Endodermal cell (in vitro differentiated cells): ENCODE measurements at regions not wholly inside any gene's neighbourhood (a gene's known extent, or its start where the extent isn't known, plus 50 kb on each side); places are given as distances from the start of the nearest gene placed in this dataset.

ENCODE experiments used
- DNase-seq: peaks from one replicate; pipeline ENCODE4 v3.0.0-alpha.2; 2017
- H3K27ac ChIP-seq: 2 replicates; pipeline ENCODE4 v1.5.1; 2013; ENCODE audit warnings: mild to moderate bottlenecking, low read depth, low read length, moderate library complexity
- H3K27me3 ChIP-seq: 2 replicates; pipeline ENCODE4 v1.6.1; 2013; ENCODE audit warnings: mild to moderate bottlenecking, low read length, moderate library complexity; ENCODE audit not compliant: insufficient read depth, control insufficient read depth, poor library complexity, severe bottlenecking
- H3K36me3 ChIP-seq: 2 replicates; pipeline ENCODE4 v1.7.0; 2013; ENCODE audit warnings: mild to moderate bottlenecking, low read length, moderate library complexity; ENCODE audit not compliant: control insufficient read depth, insufficient read depth
- H3K4me1 ChIP-seq: one replicate; pipeline ENCODE4 v1.7.0; 2013; ENCODE audit warnings: low read length; ENCODE audit not compliant: control insufficient read depth, insufficient read depth
- H3K4me3 ChIP-seq: 2 replicates; pipeline ENCODE4 v1.5.1; 2013; ENCODE audit warnings: mild to moderate bottlenecking, low read length, moderate library complexity
- H3K9ac ChIP-seq: 2 replicates; pipeline ENCODE4 v1.6.1; 2013; ENCODE audit warnings: mild to moderate bottlenecking, low read length, moderate library complexity; ENCODE audit not compliant: poor library complexity, severe bottlenecking; ENCODE audit errors: extremely low read depth
- H3K9me3 ChIP-seq: 2 replicates; pipeline ENCODE4 v1.6.1; 2013; ENCODE audit warnings: mild to moderate bottlenecking, low read length, moderate library complexity; ENCODE audit not compliant: control insufficient read depth
- H3K27ac Mint-ChIP-seq: 2 replicates; pipeline ENCODE4 v1.8.0; 2020; ENCODE audit warnings: mixed read lengths
- H3K27me3 Mint-ChIP-seq: 2 replicates; pipeline ENCODE4 v1.8.0; 2021; ENCODE audit warnings: mild to moderate bottlenecking, mixed read lengths; ENCODE audit not compliant: insufficient read depth
- H3K36me3 Mint-ChIP-seq: 2 replicates; pipeline ENCODE4 v1.8.0; 2020; ENCODE audit warnings: low read depth, mixed read lengths
- H3K4me1 Mint-ChIP-seq: 2 replicates; pipeline ENCODE4 v1.8.0; 2020; ENCODE audit warnings: mixed read lengths
- H3K4me3 Mint-ChIP-seq: 2 replicates; pipeline ENCODE4 v1.8.0; 2020; ENCODE audit warnings: mild to moderate bottlenecking, moderate library complexity, mixed read lengths
- H3K9me3 Mint-ChIP-seq: 2 replicates; pipeline ENCODE4 v1.8.0; 2020; ENCODE audit warnings: mild to moderate bottlenecking, mixed read lengths
- WGBS, 2 experiments: methylation state at CpG; one replicate each; pipeline versions ENCODE4 v1.1.5 to v1.1.7; 2013; ENCODE audit warnings: missing lambda C conversion rate in 2 of 2, mixed read lengths in 1 of 2; ENCODE audit not compliant: insufficient coverage in 1 of 2, insufficient read length in 1 of 2; 5-methylcytosine and 5-hydroxymethylcytosine counted together
- TF ChIP-seq, protein P1 (sequence below): fragments of 200-600 bp; sonication (generic); conservative IDR thresholded peaks from 2 replicates; pipeline ENCODE4 v1.5.0; 2021; ENCODE audit warnings: antibody characterized with exemption, mild to moderate bottlenecking

- 90 to 97% methylated on average over 4 of the region's 4 CpGs for WGBS, 2 experiments
- no peaks in the 10 kb centered on the region for H3K9me3 Mint-ChIP-seq
- H3K4me3 Mint-ChIP-seq = no peak overlapping the region
- Histone ChIP-seq H3K9me3 (no peaks in the 10 kb centered on the region), H3K9ac (no peak overlapping the region), H3K4me1 (peaks cover 2% of the 10 kb centered on the region), H3K36me3 (no peaks in the 10 kb centered on the region), H3K27me3 (peaks cover 5% of the 10 kb centered on the region), H3K27ac (no peak overlapping the region), H3K4me3 (no peak overlapping the region)
- H3K4me1 Mint-ChIP-seq = peaks cover 22% of the 10 kb centered on the region
- peaks cover 1% of the 10 kb centered on the region for H3K27me3 Mint-ChIP-seq
- H3K27ac Mint-ChIP-seq = no peak overlapping the region
- no peak for DNase-seq
- H3K36me3 Mint-ChIP-seq = no peaks in the 10 kb centered on the region
- TF ChIP-seq, protein P1, sequence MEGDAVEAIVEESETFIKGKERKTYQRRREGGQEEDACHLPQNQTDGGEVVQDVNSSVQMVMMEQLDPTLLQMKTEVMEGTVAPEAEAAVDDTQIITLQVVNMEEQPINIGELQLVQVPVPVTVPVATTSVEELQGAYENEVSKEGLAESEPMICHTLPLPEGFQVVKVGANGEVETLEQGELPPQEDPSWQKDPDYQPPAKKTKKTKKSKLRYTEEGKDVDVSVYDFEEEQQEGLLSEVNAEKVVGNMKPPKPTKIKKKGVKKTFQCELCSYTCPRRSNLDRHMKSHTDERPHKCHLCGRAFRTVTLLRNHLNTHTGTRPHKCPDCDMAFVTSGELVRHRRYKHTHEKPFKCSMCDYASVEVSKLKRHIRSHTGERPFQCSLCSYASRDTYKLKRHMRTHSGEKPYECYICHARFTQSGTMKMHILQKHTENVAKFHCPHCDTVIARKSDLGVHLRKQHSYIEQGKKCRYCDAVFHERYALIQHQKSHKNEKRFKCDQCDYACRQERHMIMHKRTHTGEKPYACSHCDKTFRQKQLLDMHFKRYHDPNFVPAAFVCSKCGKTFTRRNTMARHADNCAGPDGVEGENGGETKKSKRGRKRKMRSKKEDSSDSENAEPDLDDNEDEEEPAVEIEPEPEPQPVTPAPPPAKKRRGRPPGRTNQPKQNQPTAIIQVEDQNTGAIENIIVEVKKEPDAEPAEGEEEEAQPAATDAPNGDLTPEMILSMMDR = no peak
These were observed 154.1 kb upstream of the UNC5B start for GRCh38 chr10:71058308-71058707.

DNA sequence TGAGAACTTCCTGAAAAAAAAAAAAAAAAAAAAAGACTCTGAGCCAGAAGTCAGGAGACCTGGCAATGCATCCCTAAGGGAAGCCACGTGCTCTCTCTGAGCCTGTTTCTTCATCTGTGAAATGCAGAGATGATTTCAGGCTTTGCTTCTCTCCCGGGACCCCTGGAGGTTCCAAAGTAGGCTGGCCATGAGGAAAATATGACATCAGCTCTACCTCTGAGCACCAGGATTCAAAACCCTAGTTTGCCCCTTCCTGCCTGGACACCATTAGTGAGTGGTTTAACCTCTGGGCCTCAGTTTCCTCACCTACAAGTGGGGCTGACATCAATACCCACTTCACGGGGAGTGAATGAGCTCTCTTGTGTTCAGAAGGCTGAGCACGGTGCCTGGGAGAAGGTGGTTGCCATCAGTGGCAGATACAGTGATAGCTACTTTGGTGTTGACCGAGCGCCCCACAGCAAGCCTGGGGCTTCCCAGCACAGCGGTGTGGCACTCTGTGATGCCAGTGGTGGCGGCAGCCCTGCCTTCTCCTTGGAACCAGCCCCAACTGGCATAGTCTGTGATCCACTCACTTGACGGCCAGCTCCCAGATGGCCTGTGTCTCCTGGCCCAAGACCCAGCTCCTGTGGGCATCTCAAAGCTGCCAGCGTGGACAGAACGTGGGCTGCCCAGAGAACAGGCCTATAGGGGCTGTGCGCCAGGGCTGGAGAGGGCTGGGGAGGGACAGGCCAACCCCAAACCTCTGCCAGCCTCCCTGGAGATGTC is 153.1 kb upstream of the UNC5B start:
- H3K36me3 ChIP-seq = no peaks in the 10 kb centered on the region
- no peaks in the 10 kb centered on the region for H3K9me3 ChIP-seq
- Mint-ChIP-seq H3K27me3 (peaks cover 1% of the 10 kb centered on the region), H3K9me3 (no peaks in the 10 kb centered on the region), H3K36me3 (no peaks in the 10 kb centered on the region), H3K27ac (no peak overlapping the region), H3K4me1 (peaks cover 25% of the 10 kb centered on the region), H3K4me3 (no peak overlapping the region)
- TF ChIP-seq, protein P1 = no peak
- H3K9ac ChIP-seq = no peak overlapping the region
- DNase-seq = no peak
- H3K4me1 ChIP-seq = peaks cover 4% of the 10 kb centered on the region
- H3K27me3 ChIP-seq = peaks cover 5% of the 10 kb centered on the region
- no peak overlapping the region for H3K4me3 ChIP-seq
- no peak overlapping the region for H3K27ac ChIP-seq
- 90 to 97% methylated on average over 8 to 12 of the region's 12 CpGs for WGBS, 2 experiments

- WGBS, 2 experiments = 93 to 94% methylated on average over 13 to 16 of the region's 16 CpGs
- no peak for DNase-seq
- H3K27me3 ChIP-seq = peaks cover 5% of the 10 kb centered on the region
- TF ChIP-seq, protein P1 = no peak
- H3K36me3 ChIP-seq = no peaks in the 10 kb centered on the region
- Mint-ChIP-seq H3K36me3 (no peaks in the 10 kb centered on the region), H3K4me1 (peaks cover 27% of the 10 kb centered on the region), H3K4me3 (no peak overlapping the region), H3K27ac (no peak overlapping the region), H3K9me3 (no peaks in the 10 kb centered on the region), H3K27me3 (no peaks in the 10 kb centered on the region)
- no peak overlapping the region for H3K4me3 ChIP-seq
- H3K27ac ChIP-seq = no peak overlapping the region
- peaks cover 4% of the 10 kb centered on the region for H3K4me1 ChIP-seq
- no peaks in the 10 kb centered on the region for H3K9me3 ChIP-seq
- no peak overlapping the region for H3K9ac ChIP-seq
These were observed 152.4 kb upstream of the UNC5B start for GRCh38 chr10:71059943-71060342.
